HCT116 (cell line): ENCODE measurements at regions not wholly inside any gene's neighbourhood (a gene's known extent, or its start where the extent isn't known, plus 50 kb on each side); places are given as distances from the start of the nearest gene placed in this dataset.

Source experiments
- ATAC-seq: fragments of 200-7000 bp; cut with Tn5 transposase; 2 replicates; pipeline ENCODE4 v1.9.1; 2020; ENCODE audit warnings: mild to moderate bottlenecking, moderate library complexity
- BruUV-seq: library from RNA; stranded (reverse); fragments of 400-500 nt; replicated peaks from 2 replicates; lab custom pipeline; 2021; lab: Mats Ljungman, UMichigan
- CTCF ChIA-PET: fragments of 300-600 bp; sonication (Branson Sonifier 250); formaldehyde crosslinking; loops from one replicate; lab custom pipeline; 2021; ENCODE audit warnings: antibody characterized with exemption; lab: Charles Lee
- POLR2A ChIA-PET: fragments of 300-600, 350-600 bp; sonication (Branson Sonifier 250); formaldehyde crosslinking; loops from one replicate; lab custom pipeline; 2021; ENCODE audit warnings: antibody characterized with exemption; lab: Charles Lee
- RAD21 ChIA-PET, 2 experiments: fragments of 300-600 bp; sonication (Branson Sonifier 250); formaldehyde crosslinking; loops; one replicate each; lab custom pipeline; 2023; ENCODE audit warnings: low total read pairs in 2 of 2; ENCODE audit not compliant: uncharacterized antibody in 2 of 2, unreplicated experiment in 2 of 2, low non-redundant PET in 1 of 2; lab: Charles Lee
- DNase-seq: peaks from one replicate; pipeline ENCODE4 v3.0.0-alpha.2; 2010; ENCODE audit warnings: low read depth, low spot score
- H2AFZ ChIP-seq: fragments of 200-600 bp; shearing (Covaris generic), sonication (generic); 2 replicates; pipeline ENCODE4 v1.6.1; 2017; ENCODE audit warnings: low read depth, mixed run types, mixed read lengths, antibody characterized with exemption, low read length; ENCODE audit not compliant: poor library complexity, severe bottlenecking
- H3K27ac ChIP-seq: 2 replicates; pipeline ENCODE4 v1.5.1; 2012; ENCODE audit warnings: low read depth, low read length
- H3K27me3 ChIP-seq: fragments of 200-600 bp; sonication (generic); 2 replicates; pipeline ENCODE4 v1.6.1; 2016; ENCODE audit warnings: mixed run types, low read length, mixed read lengths; ENCODE audit not compliant: insufficient read depth
- H3K36me3 ChIP-seq, 2 experiments: fragments of 200-500 bp in 1 of 2; fragments of 200-600 bp in 1 of 2; sonication (Bioruptor generic) in 1 of 2; sonication (generic) in 1 of 2; 2 replicates each; pipeline versions ENCODE4 v1.5.1 to v1.6.1; 2014 to 2016; ENCODE audit warnings: low read length in 2 of 2, inconsistent platforms in 1 of 2, mixed read lengths in 1 of 2, mixed run types in 1 of 2; ENCODE audit not compliant: insufficient read depth in 2 of 2, control insufficient read depth in 1 of 2
- H3K4me1 ChIP-seq, 2 experiments: fragments of 200-600 bp in 1 of 2; sonication (generic) in 1 of 2; 2 replicates each; pipeline versions ENCODE4 v1.5.1 to v1.6.1; 2012 to 2017; ENCODE audit warnings: low read length in 2 of 2, inconsistent platforms in 1 of 2, mild to moderate bottlenecking in 1 of 2, mixed read lengths in 1 of 2, mixed run types in 1 of 2, moderate library complexity in 1 of 2; ENCODE audit not compliant: insufficient read depth in 2 of 2, control insufficient read depth in 1 of 2
- H3K4me2 ChIP-seq: fragments of 200-600 bp; sonication (generic); 2 replicates; pipeline ENCODE4 v1.6.1; 2017; ENCODE audit warnings: mixed run types, low read length, mixed read lengths
- H3K4me3 ChIP-seq, 2 experiments: fragments of 200-600 bp in 1 of 2; sonication (generic) in 1 of 2; replicated peaks in 1 of 2; 2 replicates each; pipeline ENCODE4 v1.5.1; 2011 to 2016; ENCODE audit warnings: low read length in 2 of 2, control low read depth in 1 of 2, low read depth in 1 of 2, mild to moderate bottlenecking in 1 of 2, mixed read lengths in 1 of 2, mixed run types in 1 of 2
- H3K79me2 ChIP-seq: fragments of 200-600 bp; sonication (generic); 2 replicates; pipeline ENCODE4 v1.6.1; 2017; ENCODE audit warnings: mild to moderate bottlenecking, mixed run types, low read length, moderate library complexity, mixed read lengths; ENCODE audit not compliant: insufficient read depth
- H3K9ac ChIP-seq: fragments of 200-600 bp; sonication (generic); 2 replicates; pipeline ENCODE4 v1.6.1; 2016; ENCODE audit warnings: low read length, mixed read lengths
- H3K9me2 ChIP-seq: fragments of 200-600 bp; sonication (generic), shearing (Covaris generic); 2 replicates; pipeline ENCODE4 v1.6.1; 2017; ENCODE audit warnings: mixed run types, mild to moderate bottlenecking, moderate library complexity; ENCODE audit not compliant: insufficient read depth
- H3K9me3 ChIP-seq, 2 experiments: fragments of 200-500 bp in 1 of 2; fragments of 200-600 bp in 1 of 2; sonication (Bioruptor generic) in 1 of 2; sonication (generic) in 1 of 2; 2 replicates each; pipeline ENCODE4 v1.6.1; 2014 to 2017; ENCODE audit warnings: low read length in 2 of 2, mixed read lengths in 2 of 2, inconsistent platforms in 1 of 2, low read depth in 1 of 2, mild to moderate bottlenecking in 1 of 2, mixed run types in 1 of 2, moderate library complexity in 1 of 2; ENCODE audit not compliant: control insufficient read depth in 1 of 2, insufficient read depth in 1 of 2
- H4K20me1 ChIP-seq: fragments of 200-600 bp; sonication (generic), shearing (Covaris generic); 2 replicates; pipeline ENCODE4 v1.6.1; 2017; ENCODE audit warnings: mixed run types, mild to moderate bottlenecking, moderate library complexity; ENCODE audit not compliant: insufficient read depth
- ATF3 ChIP-seq: IDR thresholded peaks from 2 replicates; pipeline ENCODE4 v1.6.1; 2012
- CBX3 ChIP-seq: IDR thresholded peaks from 2 replicates; pipeline ENCODE4 v1.6.1; 2012; ENCODE audit warnings: low read depth
- CEBPB ChIP-seq: IDR thresholded peaks from 2 replicates; pipeline ENCODE4 v1.6.1; 2012; ENCODE audit warnings: low read depth
- CTCF ChIP-seq, 3 experiments: fragments of 200-600 bp in 1 of 3; sonication (generic) in 1 of 3; IDR thresholded peaks in 2 of 3; conservative IDR thresholded peaks in 1 of 3; 2 replicates each; pipeline ENCODE4 v1.5.1; 2012 to 2017; ENCODE audit warnings: low read depth in 2 of 3, low read length in 2 of 3, antibody characterized with exemption in 1 of 3, borderline replicate concordance in 1 of 3, control low read depth in 1 of 3, mild to moderate bottlenecking in 1 of 3, mixed read lengths in 1 of 3, mixed run types in 1 of 3, moderate library complexity in 1 of 3; ENCODE audit not compliant: insufficient read depth in 1 of 3
- ELF1 ChIP-seq: IDR thresholded peaks from 2 replicates; pipeline ENCODE4 v1.6.1; 2012; ENCODE audit warnings: low read depth, borderline replicate concordance
- EZH2 ChIP-seq: fragments of 200-600 bp; sonication (generic); IDR thresholded peaks from 2 replicates; pipeline ENCODE4 v1.6.1; 2017; ENCODE audit warnings: antibody characterized with exemption, mixed run types
- EZH2phosphoT487 ChIP-seq: fragments of 200-600 bp; IDR thresholded peaks from 2 replicates; pipeline ENCODE4 v1.6.1; 2018; ENCODE audit warnings: antibody characterized with exemption, borderline replicate concordance
- FOSL1 ChIP-seq: IDR thresholded peaks from 2 replicates; pipeline ENCODE4 v1.6.1; 2012; ENCODE audit warnings: low read depth
- JUND ChIP-seq: IDR thresholded peaks from 2 replicates; pipeline ENCODE4 v1.6.1; 2012
- MAX ChIP-seq: IDR thresholded peaks from 2 replicates; pipeline ENCODE4 v1.6.1; 2012
- POLR2AphosphoS5 ChIP-seq: IDR thresholded peaks from 2 replicates; pipeline ENCODE4 v1.6.1; 2011; ENCODE audit warnings: mild to moderate bottlenecking, low read depth, low read length, moderate library complexity
- RAD21 ChIP-seq: IDR thresholded peaks from 2 replicates; pipeline ENCODE4 v1.6.1; 2012; ENCODE audit warnings: low read depth, mild to moderate bottlenecking
- REST ChIP-seq: IDR thresholded peaks from 2 replicates; pipeline ENCODE4 v1.6.1; 2012; ENCODE audit warnings: low read depth
- SIN3A ChIP-seq: IDR thresholded peaks from 2 replicates; pipeline ENCODE4 v1.6.1; 2012; ENCODE audit warnings: low read depth
- SP1 ChIP-seq: IDR thresholded peaks from 2 replicates; pipeline ENCODE4 v1.6.1; 2012; ENCODE audit warnings: low read depth
- SRF ChIP-seq: IDR thresholded peaks from 2 replicates; pipeline ENCODE4 v1.6.1; 2012; ENCODE audit warnings: low read depth
- TCF7L2 ChIP-seq: IDR thresholded peaks from 2 replicates; pipeline ENCODE4 v1.7.0; 2011; ENCODE audit warnings: borderline replicate concordance, inconsistent platforms; ENCODE audit not compliant: insufficient read depth, insufficient read length; ENCODE audit errors: extremely low read depth
- YY1 ChIP-seq: IDR thresholded peaks from 2 replicates; pipeline ENCODE4 v1.6.1; 2011; ENCODE audit warnings: low read length, low read depth, moderate library complexity, mild to moderate bottlenecking; ENCODE audit not compliant: insufficient replicate concordance; ENCODE audit errors: extremely low read depth
- ZBTB33 ChIP-seq: IDR thresholded peaks from 2 replicates; pipeline ENCODE4 v1.6.1; 2011; ENCODE audit warnings: mild to moderate bottlenecking, low read length, moderate library complexity; ENCODE audit not compliant: insufficient replicate concordance; ENCODE audit errors: extremely low read depth
- ZNF274 ChIP-seq: fragments of 200-500 bp; sonication (Bioruptor generic); IDR thresholded peaks from 2 replicates; pipeline ENCODE4 v1.6.1; 2014; ENCODE audit warnings: mild to moderate bottlenecking, low read depth, low read length, inconsistent platforms
- intact Hi-C: fragments of 100-400 bp; cut with micrococcal nuclease; formaldehyde crosslinking; loops from 2 replicates; pipeline ENCODE4 v1.10.0; 2022

GRCh38 chr11:19474211-19474610, 233.5 kb upstream of the E2F8 start:
- Histone ChIP-seq H3K9me3 (no peaks in the 10 kb centered on the region), H4K20me1 (no peaks in the 10 kb centered on the region), H2AFZ (no peak overlapping the region), H3K27me3 (peaks cover 74% of the 10 kb centered on the region), H3K36me3 (no peaks in the 10 kb centered on the region), H3K27ac (no peak overlapping the region), H3K9me2 (no peaks in the 10 kb centered on the region), H3K79me2 (no peaks in the 10 kb centered on the region), H3K9ac (no peak overlapping the region), H3K4me2 (no peak overlapping the region), H3K4me1 (no peaks in the 10 kb centered on the region), H3K4me3 (no peak overlapping the region)
- no peak for TF ChIP-seq EZH2
- TF ChIP-seq CEBPB, result no peak
- no peak for TF ChIP-seq ZNF274
- TF ChIP-seq TCF7L2, result no peak
- no peak for TF ChIP-seq ATF3
- no peak for TF ChIP-seq YY1
- TF ChIP-seq RAD21, result no peak
- TF ChIP-seq ZBTB33, result no peak
- no peak for TF ChIP-seq MAX
- no peak for TF ChIP-seq FOSL1
- TF ChIP-seq CTCF (IDR thresholded peaks at IDR 0.05 in 2 of 3, conservative IDR thresholded peaks at IDR 0.05 in 1 of 3; ENCODE audit: borderline replicate concordance in 1 of 3, insufficient read depth in 1 of 3, low read depth in 2 of 3, low read length in 2 of 3), result no peak
- no peak for TF ChIP-seq REST
- no peak for TF ChIP-seq EZH2phosphoT487
- no peak for TF ChIP-seq SP1
- no peak for TF ChIP-seq JUND
- no peak for TF ChIP-seq POLR2AphosphoS5
- no peak for TF ChIP-seq SIN3A
- TF ChIP-seq SRF, result no peak
- no peak for TF ChIP-seq ELF1
- TF ChIP-seq CBX3, result no peak
- CTCF ChIA-PET, result no interaction called here
- DNase-seq (no peak), ATAC-seq (no peak)
- BruUV-seq, result no TSS peak
- RAD21 ChIA-PET, result no interaction called here
- POLR2A ChIA-PET, result no interaction called here
- intact Hi-C loops, result no loop called here
